Thyroid gland (tissue), 4 donors: ENCODE measurements at regions not wholly inside any gene's neighbourhood (a gene's known extent, or its start where the extent isn't known, plus 50 kb on each side); places are given as distances from the start of the nearest gene placed in this dataset.

ENCODE experiments used
- CTCF ChIP-seq, 6 experiments: fragments of 200-600 bp in 3 of 6; fragments of 450-650 bp in 3 of 6; sonication (generic) in 3 of 6; IDR thresholded peaks; one replicate each; pipeline ENCODE4 v1.5.1; 2016 to 2019; ENCODE audit warnings: antibody characterized with exemption in 6 of 6, mild to moderate bottlenecking in 2 of 6, inconsistent platforms in 1 of 6, moderate library complexity in 1 of 6
- POLR2A ChIP-seq, 2 donors: fragments of 450-650 bp; IDR thresholded peaks; one replicate each; pipeline ENCODE4 v1.6.1; 2017; ENCODE audit warnings: antibody characterized with exemption in 2 of 2, mild to moderate bottlenecking in 2 of 2, moderate library complexity in 1 of 2

DNA sequence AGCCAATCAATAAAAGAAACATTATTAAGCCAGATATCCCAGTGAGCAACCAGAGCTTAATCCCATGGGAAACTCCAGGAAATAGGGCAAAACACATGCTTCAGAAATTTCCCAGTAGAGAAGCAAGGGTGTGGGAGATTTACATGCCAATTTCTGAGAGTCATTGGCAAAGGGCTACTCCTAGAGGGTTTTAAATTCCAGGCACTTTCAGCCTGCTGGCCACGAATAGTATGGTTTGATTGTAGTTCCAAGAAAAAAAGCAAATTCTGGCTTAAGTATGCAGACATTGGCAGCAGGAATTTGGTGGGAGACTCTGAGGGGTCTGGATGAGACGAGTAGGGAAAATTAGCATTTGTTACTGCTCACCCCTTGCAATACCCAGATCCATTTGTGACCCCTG is 402.1 kb upstream of the SUCLG2 start:
- TF ChIP-seq CTCF (IDR thresholded peaks at IDR 0.05) = no peak
- TF ChIP-seq POLR2A (IDR thresholded peaks at IDR 0.05) = no peak
